ENCODE measurements at regions not wholly inside any gene's neighbourhood (a gene's known extent, or its start where the extent isn't known, plus 50 kb on each side); places are given as distances from the start of the nearest gene placed in this dataset.

GRCh38 chr12:92987362-92987761 is 58.3 kb upstream of the EEA1 start:
- TF ChIP-seq CTCF (IDR thresholded peaks at IDR 0.05; ENCODE audit: insufficient read depth, low read depth, low read length) = peak; percentile 55
- DNase-seq (ENCODE audit: low read depth) = peak; percentile 91
- H3K4me3 ChIP-seq (ENCODE audit: low read depth, low read length) = no peak overlapping the region

DNA sequence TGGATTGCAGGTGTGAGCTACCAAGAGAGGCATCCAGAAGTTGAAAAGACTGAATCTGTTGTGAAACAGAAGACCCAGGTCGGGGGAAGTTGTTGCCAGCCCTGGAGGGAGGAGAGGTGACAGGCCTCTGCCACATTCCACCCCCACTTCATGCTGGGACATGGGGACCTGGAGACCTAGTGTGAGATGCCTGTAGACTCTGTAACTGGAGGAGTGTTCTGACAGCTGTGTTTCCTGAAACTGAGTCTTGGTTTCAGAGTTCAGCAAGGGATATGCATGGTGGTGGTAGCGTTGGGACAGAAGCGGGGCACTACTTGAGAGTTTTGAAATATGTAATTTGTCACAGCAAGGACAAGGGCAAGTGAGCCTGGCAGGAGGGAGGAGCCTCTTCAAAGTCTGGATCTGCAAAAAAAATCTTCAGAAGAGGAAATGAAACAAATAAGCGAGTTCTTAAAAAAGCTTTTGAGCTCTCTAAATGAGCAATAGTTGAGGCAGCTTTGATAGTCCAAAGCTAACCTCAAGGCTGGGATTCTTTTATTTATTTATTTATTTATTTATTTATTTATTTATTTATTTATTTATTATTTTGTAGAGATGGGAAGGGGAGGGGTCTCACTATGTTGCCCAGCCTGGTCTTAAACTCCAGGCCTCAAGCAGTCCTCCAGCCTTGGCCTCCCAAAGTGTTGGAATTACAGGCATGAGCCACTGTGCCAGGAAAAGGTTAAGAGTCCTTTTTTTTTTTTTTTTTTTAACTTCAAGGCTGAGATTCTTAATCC is 58.9 kb upstream of the EEA1 start:
- H3K4me3 ChIP-seq (ENCODE audit: low read depth, low read length) = no peak overlapping the region
- TF ChIP-seq CTCF (IDR thresholded peaks at IDR 0.05; ENCODE audit: insufficient read depth, low read depth, low read length) = no peak
- no peak for DNase-seq (ENCODE audit: low read depth)

GRCh38 chr12:92988622-92989130 is 59.6 kb upstream of the EEA1 start:
- TF ChIP-seq CTCF (IDR thresholded peaks at IDR 0.05; ENCODE audit: insufficient read depth, low read depth, low read length) = no peak
- no peak overlapping the region for H3K4me3 ChIP-seq (ENCODE audit: low read depth, low read length)
- DNase-seq (ENCODE audit: low read depth) = no peak

DNA sequence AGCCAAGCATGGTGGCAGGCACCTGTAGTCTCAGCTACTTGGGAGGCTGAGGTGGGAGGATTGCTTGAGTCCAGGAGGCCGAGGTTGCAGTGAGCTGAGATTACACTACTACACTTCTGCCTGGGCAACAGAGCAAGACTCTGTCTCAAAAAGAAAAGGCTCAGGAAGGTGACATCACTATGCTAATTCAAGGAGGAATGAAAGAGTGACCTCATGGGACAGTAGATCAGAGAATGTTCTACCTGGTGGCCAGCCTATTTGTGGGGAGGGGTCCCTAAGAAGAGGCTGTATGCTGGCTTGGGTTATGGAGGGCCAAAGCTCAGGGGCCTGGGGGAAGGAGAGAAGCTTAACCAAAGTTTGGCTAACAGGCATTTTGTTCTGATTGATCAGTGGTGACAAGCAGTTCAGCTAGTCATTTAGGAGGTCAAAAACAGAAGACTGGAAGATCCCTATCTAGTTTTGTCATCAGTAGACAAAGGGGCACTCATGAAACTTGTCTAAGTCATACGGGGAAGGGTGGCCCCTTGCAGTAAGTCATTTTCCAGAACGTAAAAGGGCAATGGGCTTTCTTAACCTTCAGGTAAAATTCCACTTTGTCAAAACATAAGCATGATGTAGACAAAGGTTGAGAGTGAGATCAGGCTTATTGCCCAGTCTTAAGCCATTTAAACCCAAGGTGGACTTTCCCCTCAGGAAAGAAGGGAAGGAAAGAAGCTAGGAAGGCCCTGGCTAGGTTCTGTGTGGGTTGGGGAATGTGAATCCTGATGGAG is 60.8 kb upstream of the EEA1 start:
- no peak for DNase-seq (ENCODE audit: low read depth)
- H3K4me3 ChIP-seq (ENCODE audit: low read depth, low read length) = no peak overlapping the region
- TF ChIP-seq CTCF (IDR thresholded peaks at IDR 0.05; ENCODE audit: insufficient read depth, low read depth, low read length) = no peak

DNA sequence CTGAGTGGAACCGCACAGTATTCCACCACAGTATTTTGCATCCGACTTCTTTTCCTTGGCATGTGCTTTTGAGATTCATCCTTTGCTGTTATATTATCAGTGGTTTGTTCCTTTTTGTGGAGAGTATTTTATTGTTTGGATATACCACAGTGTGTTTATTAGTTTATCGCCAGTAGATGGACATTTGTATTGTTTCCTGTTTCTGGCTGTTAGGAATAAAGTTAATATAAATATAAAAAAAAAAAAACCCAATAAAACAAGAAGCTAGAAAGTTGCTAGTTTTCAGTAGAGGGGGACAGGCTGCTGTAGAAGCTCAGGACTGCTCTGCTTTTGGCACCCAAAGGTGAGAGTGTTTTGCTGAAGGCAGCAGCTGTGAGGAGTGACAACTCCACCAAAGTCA is 62.0 kb upstream of the EEA1 start:
- no peak overlapping the region for H3K4me3 ChIP-seq (ENCODE audit: low read depth, low read length)
- DNase-seq (ENCODE audit: low read depth) = no peak
- no peak for TF ChIP-seq CTCF (IDR thresholded peaks at IDR 0.05; ENCODE audit: insufficient read depth, low read depth, low read length)

GRCh38 chr12:92992041-92992440 is 62.9 kb upstream of the EEA1 start:
- H3K4me3 ChIP-seq (ENCODE audit: low read depth, low read length) = no peak overlapping the region
- no peak for DNase-seq (ENCODE audit: low read depth)

More at GRCh38 chr12:92992041-92992440, 62.9 kb upstream of the EEA1 start:
- TF ChIP-seq CTCF (IDR thresholded peaks at IDR 0.05; ENCODE audit: insufficient read depth, low read depth, low read length) = no peak
